Loucy (cell line): ENCODE measurements at regions not wholly inside any gene's neighbourhood (a gene's known extent, or its start where the extent isn't known, plus 50 kb on each side); places are given as distances from the start of the nearest gene placed in this dataset.

Experiments used
- H2AFZ ChIP-seq: fragments of 200-600 bp; sonication (generic); 2 replicates; pipeline ENCODE4 v1.6.0; 2016; ENCODE audit warnings: antibody characterized with exemption, mild to moderate bottlenecking, low read length, moderate library complexity
- H3F3A ChIP-seq: fragments of 200-600 bp; 2 replicates; pipeline ENCODE4 v1.6.0; 2016; ENCODE audit warnings: antibody characterized with exemption, low read depth, mild to moderate bottlenecking
- H3K27me3 ChIP-seq: fragments of 200-600 bp; sonication (generic); 2 replicates; pipeline ENCODE4 v1.6.1; 2014; ENCODE audit warnings: low read length, mild to moderate bottlenecking; ENCODE audit not compliant: insufficient read depth, poor library complexity, severe bottlenecking
- H3K36me3 ChIP-seq: fragments of 200-600 bp; sonication (generic); 2 replicates; pipeline ENCODE4 v1.6.1; 2016; ENCODE audit warnings: low read length; ENCODE audit not compliant: insufficient read depth
- H3K4me1 ChIP-seq: fragments of 200-600 bp; sonication (generic); 2 replicates; pipeline ENCODE4 v1.5.1; 2014; ENCODE audit warnings: low read length, mild to moderate bottlenecking; ENCODE audit not compliant: insufficient read depth, poor library complexity, severe bottlenecking
- H3K4me2 ChIP-seq: fragments of 200-600 bp; sonication (generic); 2 replicates; pipeline ENCODE4 v1.6.0; 2014; ENCODE audit warnings: antibody characterized with exemption, low read length, low read depth, mild to moderate bottlenecking; ENCODE audit not compliant: poor library complexity, severe bottlenecking
- H3K4me3 ChIP-seq: fragments of 200-600 bp; sonication (generic); 2 replicates; pipeline ENCODE4 v1.5.1; 2014; ENCODE audit warnings: low read length, mild to moderate bottlenecking, mixed read lengths; ENCODE audit not compliant: poor library complexity, severe bottlenecking
- H3K79me2 ChIP-seq: fragments of 200-600 bp; sonication (generic); 2 replicates; pipeline ENCODE4 v1.6.1; 2014; ENCODE audit warnings: low read length; ENCODE audit not compliant: insufficient read depth
- H3K9ac ChIP-seq: fragments of 200-600 bp; sonication (generic); 2 replicates; pipeline ENCODE4 v1.6.0; 2014; ENCODE audit warnings: mild to moderate bottlenecking, low read depth, low read length, moderate library complexity; ENCODE audit not compliant: poor library complexity, severe bottlenecking
- H3K9me2 ChIP-seq: fragments of 200-600 bp; sonication (generic); replicated peaks from 2 replicates; pipeline ENCODE4 v1.6.1; 2016; ENCODE audit warnings: low read depth, low read length, mixed read lengths
- H3K9me3 ChIP-seq: fragments of 200-600 bp; sonication (generic); 2 replicates; pipeline ENCODE4 v1.6.1; 2014; ENCODE audit warnings: mild to moderate bottlenecking, antibody characterized with exemption, low read length, low read depth; ENCODE audit not compliant: insufficient read depth
- H4K20me1 ChIP-seq: fragments of 200-600 bp; sonication (generic); 2 replicates; pipeline ENCODE4 v1.6.0; 2014; ENCODE audit warnings: antibody characterized with exemption, low read length, mild to moderate bottlenecking; ENCODE audit not compliant: insufficient read depth, poor library complexity, severe bottlenecking
- CTCF ChIP-seq: fragments of 200-600 bp; sonication (generic); conservative IDR thresholded peaks from 2 replicates; pipeline ENCODE4 v1.5.1; 2014; ENCODE audit warnings: mild to moderate bottlenecking, antibody characterized with exemption, low read length
- EZH2phosphoT487 ChIP-seq: fragments of 200-600 bp; IDR thresholded peaks from 2 replicates; pipeline ENCODE4 v1.6.1; 2018; ENCODE audit warnings: antibody characterized with exemption, mild to moderate bottlenecking, moderate library complexity, borderline replicate concordance

GRCh38 chr12:87796961-87797516 is 232.2 kb downstream of the C12orf50 start:
- no peaks in the 10 kb centered on the region for H3K4me1 ChIP-seq
- H3K79me2 ChIP-seq, result no peaks in the 10 kb centered on the region
- H3K27me3 ChIP-seq, result no peaks in the 10 kb centered on the region
- H3K9me3 ChIP-seq, result no peaks in the 10 kb centered on the region
- H3K9me2 ChIP-seq, result no peaks in the 10 kb centered on the region
- no peak for TF ChIP-seq EZH2phosphoT487
- no peak for TF ChIP-seq CTCF
- H3K9ac ChIP-seq, result no peak overlapping the region
- H3F3A ChIP-seq, result no peaks in the 10 kb centered on the region
- no peak overlapping the region for H3K4me3 ChIP-seq
- no peak overlapping the region for H2AFZ ChIP-seq
- H3K36me3 ChIP-seq, result no peaks in the 10 kb centered on the region
- H4K20me1 ChIP-seq, result no peaks in the 10 kb centered on the region
- H3K4me2 ChIP-seq, result no peak overlapping the region

GRCh38 chr12:87795555-87795954 is 233.6 kb downstream of the C12orf50 start:
- Histone ChIP-seq H2AFZ (no peak overlapping the region), H3K9me3 (no peaks in the 10 kb centered on the region), H4K20me1 (no peaks in the 10 kb centered on the region), H3K9me2 (no peaks in the 10 kb centered on the region), H3K36me3 (no peaks in the 10 kb centered on the region), H3K4me3 (no peak overlapping the region), H3K4me2 (no peak overlapping the region), H3K27me3 (no peaks in the 10 kb centered on the region), H3K4me1 (no peaks in the 10 kb centered on the region), H3F3A (no peaks in the 10 kb centered on the region), H3K79me2 (no peaks in the 10 kb centered on the region), H3K9ac (no peak overlapping the region)
- TF ChIP-seq EZH2phosphoT487, result no peak
- no peak for TF ChIP-seq CTCF

- H4K20me1 ChIP-seq, result no peaks in the 10 kb centered on the region
- no peaks in the 10 kb centered on the region for H3K4me1 ChIP-seq
- H3K79me2 ChIP-seq, result no peaks in the 10 kb centered on the region
- H3K4me2 ChIP-seq, result no peak overlapping the region
- TF ChIP-seq CTCF (no peak), EZH2phosphoT487 (no peak)
- no peak overlapping the region for H2AFZ ChIP-seq
- no peaks in the 10 kb centered on the region for H3F3A ChIP-seq
- no peaks in the 10 kb centered on the region for H3K36me3 ChIP-seq
- no peaks in the 10 kb centered on the region for H3K9me2 ChIP-seq
- no peak overlapping the region for H3K9ac ChIP-seq
- no peaks in the 10 kb centered on the region for H3K27me3 ChIP-seq
- H3K9me3 ChIP-seq, result no peaks in the 10 kb centered on the region
- H3K4me3 ChIP-seq, result no peak overlapping the region
Measured at GRCh38 chr12:87794854-87795253, 234.3 kb downstream of the C12orf50 start.
